IMR-90 (cell line): ENCODE measurements at regions not wholly inside any gene's neighbourhood (a gene's known extent, or its start where the extent isn't known, plus 50 kb on each side); places are given as distances from the start of the nearest gene placed in this dataset.

Source experiments
- ATAC-seq: fragments of 200-7000 bp; cut with Tn5 transposase; 2 replicates; pipeline ENCODE4 v1.9.1; 2020; ENCODE audit warnings: low read depth, mild to moderate bottlenecking, moderate library complexity
- BruUV-seq: library from RNA; stranded (reverse); fragments of 400-500 nt; replicated peaks from 2 replicates; lab custom pipeline; 2021; lab: Mats Ljungman, UMichigan
- CTCF ChIA-PET: fragments of 300-600 bp; formaldehyde crosslinking; extraction: SDS; loops from one replicate; lab custom pipeline; 2021; ENCODE audit warnings: antibody characterized with exemption; lab: Yijun Ruan, JAX
- POLR2A ChIA-PET: fragments of 300-600 bp; sonication (Branson Sonifier 250); formaldehyde crosslinking; loops from one replicate; lab custom pipeline; 2022; ENCODE audit warnings: antibody characterized with exemption; ENCODE audit not compliant: unreplicated experiment; lab: Charles Lee
- DNase-seq: peaks from one replicate; pipeline ENCODE4 v3.0.0; 2013
- H2AFZ ChIP-seq: replicated peaks from 2 replicates; pipeline ENCODE3; 2013; ENCODE audit warnings: low read length, mild to moderate bottlenecking; ENCODE audit not compliant: poor library complexity
- H2AK5ac ChIP-seq: 2 replicates; pipeline ENCODE4 v1.6.1; 2013; ENCODE audit warnings: low read depth, low read length, inconsistent platforms
- H2AK9ac ChIP-seq: replicated peaks from 2 replicates; pipeline ENCODE3; 2013; ENCODE audit warnings: mild to moderate bottlenecking, low read depth, low read length, moderate library complexity; ENCODE audit not compliant: poor library complexity
- H2BK120ac ChIP-seq: 2 replicates; pipeline ENCODE4 v1.6.1; 2013; ENCODE audit warnings: low read depth, low read length, inconsistent platforms
- H2BK15ac ChIP-seq: 3 replicates; pipeline ENCODE4 v1.6.1; 2013; ENCODE audit warnings: low read depth, low read length, inconsistent platforms
- H2BK20ac ChIP-seq: 2 replicates; pipeline ENCODE4 v1.6.1; 2013; ENCODE audit warnings: low read depth, mild to moderate bottlenecking, inconsistent platforms, low read length, moderate library complexity
- H2BK5ac ChIP-seq: 2 replicates; pipeline ENCODE4 v1.6.1; 2013; ENCODE audit warnings: mild to moderate bottlenecking, low read depth, low read length, inconsistent platforms; ENCODE audit not compliant: poor library complexity, severe bottlenecking
- H3K14ac ChIP-seq: replicated peaks from 2 replicates; pipeline ENCODE4 v1.6.1; 2013; ENCODE audit warnings: low read depth, low read length, inconsistent platforms
- H3K18ac ChIP-seq: 2 replicates; pipeline ENCODE4 v1.6.1; 2013; ENCODE audit warnings: low read depth, low read length, control low read depth
- H3K23ac ChIP-seq: 2 replicates; pipeline ENCODE4 v1.6.1; 2013; ENCODE audit warnings: low read depth, low read length, inconsistent platforms
- H3K27ac ChIP-seq: 2 replicates; pipeline ENCODE4 v1.5.1; 2013; ENCODE audit warnings: mild to moderate bottlenecking, control low read depth, low read length; ENCODE audit not compliant: insufficient read depth
- H3K27me3 ChIP-seq: 2 replicates; pipeline ENCODE4 v1.6.1; 2013; ENCODE audit warnings: low read length; ENCODE audit not compliant: control insufficient read depth, insufficient read depth
- H3K36me3 ChIP-seq: 2 replicates; pipeline ENCODE4 v1.6.1; 2013; ENCODE audit warnings: low read length, mixed read lengths; ENCODE audit not compliant: control insufficient read depth, insufficient read depth
- H3K4ac ChIP-seq: 2 replicates; pipeline ENCODE4 v1.6.1; 2013; ENCODE audit warnings: low read depth, low read length, inconsistent platforms
- H3K4me1 ChIP-seq: 2 replicates; pipeline ENCODE4 v1.6.1; 2013; ENCODE audit warnings: low read length, mixed read lengths; ENCODE audit not compliant: control insufficient read depth, insufficient read depth
- H3K4me2 ChIP-seq: 2 replicates; pipeline ENCODE4 v1.6.1; 2013; ENCODE audit warnings: low read depth, mild to moderate bottlenecking, control low read depth, low read length, moderate library complexity
- H3K4me3 ChIP-seq: 2 replicates; pipeline ENCODE4 v1.5.1; 2013; ENCODE audit warnings: low read depth, mild to moderate bottlenecking, control low read depth, low read length, moderate library complexity; ENCODE audit not compliant: insufficient read depth
- H3K56ac ChIP-seq: 2 replicates; pipeline ENCODE4 v1.6.1; 2013; ENCODE audit warnings: low read length, inconsistent platforms; ENCODE audit not compliant: insufficient read depth; ENCODE audit errors: extremely low read depth
- H3K79me1 ChIP-seq, 2 experiments: 2 replicates each; pipeline ENCODE4 v1.6.1; 2013; ENCODE audit warnings: low read length in 2 of 2, inconsistent platforms in 1 of 2, low read depth in 1 of 2
- H3K9ac ChIP-seq: 2 replicates; pipeline ENCODE4 v1.6.1; 2013; ENCODE audit warnings: low read depth, low read length, control low read depth
- H3K9me1 ChIP-seq: 2 replicates; pipeline ENCODE4 v1.6.1; 2013; ENCODE audit warnings: low read length, inconsistent platforms; ENCODE audit not compliant: insufficient read depth
- H3K9me3 ChIP-seq: 2 replicates; pipeline ENCODE4 v1.6.1; 2013; ENCODE audit warnings: low read length; ENCODE audit not compliant: control insufficient read depth, insufficient read depth
- H4K20me1 ChIP-seq: 2 replicates; pipeline ENCODE4 v1.6.1; 2013; ENCODE audit warnings: low read length, inconsistent platforms; ENCODE audit not compliant: insufficient read depth
- H4K5ac ChIP-seq: 2 replicates; pipeline ENCODE4 v1.6.1; 2013; ENCODE audit warnings: mild to moderate bottlenecking, low read depth, low read length, control low read depth
- H4K8ac ChIP-seq, 2 experiments: 2 replicates each; pipeline ENCODE4 v1.6.1; 2013; ENCODE audit warnings: low read depth in 2 of 2, low read length in 2 of 2, control low read depth in 1 of 2, inconsistent platforms in 1 of 2
- H4K91ac ChIP-seq: 2 replicates; pipeline ENCODE4 v1.6.1; 2013; ENCODE audit warnings: low read depth, low read length, inconsistent platforms; ENCODE audit not compliant: insufficient read depth
- BHLHE40 ChIP-seq: fragments of 150-350 bp; IDR thresholded peaks from 2 replicates; pipeline ENCODE4 v1.6.1; 2016; ENCODE audit warnings: mild to moderate bottlenecking, low read depth, low read length
- CTCF ChIP-seq: conservative IDR thresholded peaks from 2 replicates; pipeline ENCODE4 v1.5.1; 2012; ENCODE audit warnings: mild to moderate bottlenecking, low read depth, low read length, improper control_type of control experiment
- MAZ ChIP-seq: IDR thresholded peaks from 2 replicates; pipeline ENCODE4 v1.6.1; 2012; ENCODE audit warnings: low read depth, mild to moderate bottlenecking, low read length, improper control_type of control experiment, moderate library complexity, borderline replicate concordance
- NFE2L2 ChIP-seq: fragments of 150-350 bp; IDR thresholded peaks from 2 replicates; pipeline ENCODE4 v1.6.1; 2016; ENCODE audit warnings: low read depth, mild to moderate bottlenecking, low read length
- RFX5 ChIP-seq: IDR thresholded peaks from 2 replicates; pipeline ENCODE4 v1.8.0; 2012; ENCODE audit warnings: low read depth, mild to moderate bottlenecking, low read length, moderate library complexity
- SMC3 ChIP-seq: fragments of 150-350 bp; IDR thresholded peaks from 2 replicates; pipeline ENCODE4 v1.6.1; 2016; ENCODE audit warnings: low read depth, mild to moderate bottlenecking, antibody characterized with exemption, low read length, moderate library complexity
- WGBS, 2 experiments: methylation state at CpG; one replicate each; pipeline versions ENCODE4 v1.1.5 to v1.1.7; 2013; ENCODE audit warnings: missing lambda C conversion rate in 2 of 2; ENCODE audit not compliant: insufficient read length in 1 of 2; ENCODE audit errors: extremely low coverage in 2 of 2; 5-methylcytosine and 5-hydroxymethylcytosine counted together
- dilution Hi-C: fragments of 300-500 bp; cut with HindIII; formaldehyde crosslinking; loops from one replicate; pipeline ENCODE4 v1.14.3; 2018; ENCODE audit warnings: low sequenced_read_pairs; ENCODE audit not compliant: unreplicated experiment
- in situ Hi-C: fragments of 300-500 bp; cut with MboI; formaldehyde crosslinking; loops from 3 replicates; pipeline ENCODE4 v1.14.3; 2019; ENCODE audit warnings: low sequenced_read_pairs, inconsistent platforms, mixed read lengths
- intact Hi-C: fragments of 100-400 bp; cut with micrococcal nuclease; formaldehyde crosslinking; loops from 2 replicates; pipeline ENCODE4 v1.10.0; 2022
- TF ChIP-seq, protein P1 (sequence below): fragments of 150-350 bp; IDR thresholded peaks from 2 replicates; pipeline ENCODE4 v1.6.1; 2017; ENCODE audit warnings: mild to moderate bottlenecking, antibody characterized with exemption, low read length, low read depth

GRCh38 chr5:99445805-99446204 is 517.0 kb upstream of the CHD1 start:
- POLR2A ChIA-PET: no interaction called here
- Histone ChIP-seq H3K23ac (no peak overlapping the region), H4K5ac (no peak overlapping the region), H3K79me1 (no peaks in the 10 kb centered on the region), H2BK120ac (no peak overlapping the region), H4K8ac (no peak overlapping the region), H3K9me3 (peaks cover 4% of the 10 kb centered on the region; the same call in 1 of the 2 replicates), H3K9me1 (no peaks in the 10 kb centered on the region), H3K56ac (no peak overlapping the region), H3K4me2 (no peak overlapping the region), H2BK20ac (no peak overlapping the region), H3K18ac (no peak overlapping the region), H2BK5ac (no peak overlapping the region), H4K91ac (no peak overlapping the region), H2AK5ac (no peak overlapping the region), H3K4ac (no peak overlapping the region), H3K27ac (no peak overlapping the region), H2BK15ac (no peak overlapping the region), H3K4me1 (no peaks in the 10 kb centered on the region), H3K9ac (no peak overlapping the region), H2AK9ac (no peak overlapping the region), H2AFZ (no peak overlapping the region), H3K27me3 (no peaks in the 10 kb centered on the region), H3K4me3 (no peak overlapping the region), H4K20me1 (no peaks in the 10 kb centered on the region), H3K14ac (no peak overlapping the region), H3K36me3 (no peaks in the 10 kb centered on the region)
- BruUV-seq: no TSS peak
- WGBS, 2 experiments: no CpG with 5 or more reads among the region's 1 CpG
- dilution Hi-C loops (no loop called here), in situ Hi-C loops (no loop called here), intact Hi-C loops (no loop called here)
- TF ChIP-seq SMC3 (no peak), RFX5 (no peak), MAZ (no peak), CTCF (no peak), BHLHE40 (no peak), NFE2L2 (no peak)
- TF ChIP-seq, protein P1, sequence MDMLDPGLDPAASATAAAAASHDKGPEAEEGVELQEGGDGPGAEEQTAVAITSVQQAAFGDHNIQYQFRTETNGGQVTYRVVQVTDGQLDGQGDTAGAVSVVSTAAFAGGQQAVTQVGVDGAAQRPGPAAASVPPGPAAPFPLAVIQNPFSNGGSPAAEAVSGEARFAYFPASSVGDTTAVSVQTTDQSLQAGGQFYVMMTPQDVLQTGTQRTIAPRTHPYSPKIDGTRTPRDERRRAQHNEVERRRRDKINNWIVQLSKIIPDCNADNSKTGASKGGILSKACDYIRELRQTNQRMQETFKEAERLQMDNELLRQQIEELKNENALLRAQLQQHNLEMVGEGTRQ: no peak
- DNase-seq (no peak), ATAC-seq (no peak)
- CTCF ChIA-PET: no interaction called here
